ENCODE measurements at regions not wholly inside any gene's neighbourhood (a gene's known extent, or its start where the extent isn't known, plus 50 kb on each side); places are given as distances from the start of the nearest gene placed in this dataset.

DNA sequence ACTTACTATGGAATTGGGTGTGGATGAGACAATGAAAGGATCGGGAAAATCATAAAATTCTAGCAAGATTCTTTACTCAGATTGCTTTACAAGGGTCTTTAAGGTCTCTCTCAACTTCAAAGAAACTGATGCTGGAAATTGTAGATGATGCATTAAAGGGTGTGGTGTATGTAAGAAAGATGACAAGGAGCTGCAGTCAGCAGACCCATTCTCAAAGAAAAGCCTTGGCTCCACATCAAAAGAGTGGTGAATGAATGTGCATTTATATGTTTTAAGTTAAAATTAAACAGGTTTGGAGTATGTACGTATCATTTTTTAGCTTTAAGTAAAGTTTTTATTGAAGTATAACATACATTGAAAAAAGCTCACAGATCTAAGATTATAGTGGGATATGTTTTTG is 194.5 kb downstream of the C12orf75 start:
- TF ChIP-seq, protein P1, sequence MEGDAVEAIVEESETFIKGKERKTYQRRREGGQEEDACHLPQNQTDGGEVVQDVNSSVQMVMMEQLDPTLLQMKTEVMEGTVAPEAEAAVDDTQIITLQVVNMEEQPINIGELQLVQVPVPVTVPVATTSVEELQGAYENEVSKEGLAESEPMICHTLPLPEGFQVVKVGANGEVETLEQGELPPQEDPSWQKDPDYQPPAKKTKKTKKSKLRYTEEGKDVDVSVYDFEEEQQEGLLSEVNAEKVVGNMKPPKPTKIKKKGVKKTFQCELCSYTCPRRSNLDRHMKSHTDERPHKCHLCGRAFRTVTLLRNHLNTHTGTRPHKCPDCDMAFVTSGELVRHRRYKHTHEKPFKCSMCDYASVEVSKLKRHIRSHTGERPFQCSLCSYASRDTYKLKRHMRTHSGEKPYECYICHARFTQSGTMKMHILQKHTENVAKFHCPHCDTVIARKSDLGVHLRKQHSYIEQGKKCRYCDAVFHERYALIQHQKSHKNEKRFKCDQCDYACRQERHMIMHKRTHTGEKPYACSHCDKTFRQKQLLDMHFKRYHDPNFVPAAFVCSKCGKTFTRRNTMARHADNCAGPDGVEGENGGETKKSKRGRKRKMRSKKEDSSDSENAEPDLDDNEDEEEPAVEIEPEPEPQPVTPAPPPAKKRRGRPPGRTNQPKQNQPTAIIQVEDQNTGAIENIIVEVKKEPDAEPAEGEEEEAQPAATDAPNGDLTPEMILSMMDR (IDR thresholded peaks at IDR 0.05): no peak
- no peak for TF ChIP-seq POLR2A (IDR thresholded peaks at IDR 0.05)
